HEK293 (cell line): ENCODE measurements at regions not wholly inside any gene's neighbourhood (a gene's known extent, or its start where the extent isn't known, plus 50 kb on each side); places are given as distances from the start of the nearest gene placed in this dataset.
A peak's percentile ranks its signal among the peaks of the same experiment; 100 is the strongest.

Source experiments
- CTCF ChIA-PET: fragments of 350-600 bp; formaldehyde crosslinking; extraction: SDS; loops from one replicate; lab custom pipeline; 2021; ENCODE audit warnings: antibody characterized with exemption; lab: Yijun Ruan, JAX
- POLR2A ChIA-PET: fragments of 300-600 bp; formaldehyde crosslinking; extraction: SDS; loops from one replicate; lab custom pipeline; 2020; ENCODE audit warnings: antibody characterized with exemption, inconsistent platforms; lab: Yijun Ruan, JAX
- H3K27ac ChIP-seq: fragments of 200-500 bp; sonication (Bioruptor generic); 2 replicates; pipeline ENCODE4 v1.5.1; 2014; ENCODE audit warnings: low read depth, low read length, control low read depth, inconsistent platforms; ENCODE audit errors: extremely low read depth
- H3K36me3 ChIP-seq, 2 experiments: fragments of 200-500 bp in 1 of 2; sonication (Bioruptor generic) in 1 of 2; 1 replicate in 1 of 2; 2 replicates in 1 of 2; pipeline ENCODE4 v1.5.1; 2014 to 2017; ENCODE audit warnings: inconsistent platforms in 2 of 2, low read length in 2 of 2; ENCODE audit not compliant: control insufficient read depth in 2 of 2, insufficient read depth in 1 of 2
- H3K4me1 ChIP-seq: fragments of 200-500 bp; sonication (Bioruptor generic); 2 replicates; pipeline ENCODE4 v1.5.1; 2014; ENCODE audit warnings: mild to moderate bottlenecking, low read length, inconsistent platforms; ENCODE audit not compliant: control insufficient read depth, insufficient read depth
- H3K4me3 ChIP-seq: 2 replicates; pipeline ENCODE4 v1.5.1; 2011; ENCODE audit warnings: low read depth, mild to moderate bottlenecking, control low read depth, low read length, moderate library complexity
- H3K9me3 ChIP-seq: fragments of 200-500 bp; sonication (Bioruptor generic); 2 replicates; pipeline ENCODE4 v1.5.1; 2014; ENCODE audit warnings: low read depth, low read length, inconsistent platforms; ENCODE audit not compliant: control insufficient read depth, insufficient read depth
- BCL6B ChIP-seq: fragments of 450-650 bp; formaldehyde crosslinking; IDR thresholded peaks from 2 replicates; pipeline ENCODE4 v1.5.1; 2017; ENCODE audit warnings: missing biosample characterization, missing genetic modification characterization
- FEZF1 ChIP-seq: fragments of 450-650 bp; formaldehyde crosslinking; IDR thresholded peaks from 2 replicates; pipeline ENCODE4 v1.5.1; 2016; ENCODE audit warnings: missing biosample characterization, missing genetic modification characterization
- GLI2 ChIP-seq: fragments of 450-650 bp; formaldehyde crosslinking; IDR thresholded peaks from 2 replicates; pipeline ENCODE4; 2017; ENCODE audit warnings: missing biosample characterization, missing genetic modification characterization, low read depth, borderline replicate concordance
- GLI4 ChIP-seq: fragments of 450-650 bp; formaldehyde crosslinking; IDR thresholded peaks from 2 replicates; pipeline ENCODE4 v1.5.1; 2016; ENCODE audit warnings: missing biosample characterization, missing genetic modification characterization
- GLIS1 ChIP-seq: fragments of 450-650 bp; formaldehyde crosslinking; IDR thresholded peaks from 2 replicates; pipeline ENCODE4 v1.5.1; 2016; ENCODE audit warnings: missing biosample characterization, missing genetic modification characterization
- KLF8 ChIP-seq: fragments of 450-650 bp; formaldehyde crosslinking; IDR thresholded peaks from 2 replicates; pipeline ENCODE4 v1.5.1; 2016; ENCODE audit warnings: missing biosample characterization, missing genetic modification characterization
- TRIM28 ChIP-seq: IDR thresholded peaks from 2 replicates; pipeline ENCODE4 v1.6.1; 2011; ENCODE audit warnings: low read length, control low read depth, borderline replicate concordance
- ZBTB11 ChIP-seq: fragments of 450-650 bp; formaldehyde crosslinking; conservative IDR thresholded peaks from 2 replicates; pipeline ENCODE4 v1.5.1; 2016; ENCODE audit warnings: low read depth, missing biosample characterization, missing genetic modification characterization
- ZNF112 ChIP-seq: fragments of 450-650 bp; formaldehyde crosslinking; IDR thresholded peaks from 2 replicates; pipeline ENCODE4 v1.5.0; 2017; ENCODE audit warnings: missing biosample characterization, missing genetic modification characterization
- ZNF280C ChIP-seq: fragments of 450-650 bp; formaldehyde crosslinking; IDR thresholded peaks from 2 replicates; pipeline ENCODE4 v1.5.1; 2016; ENCODE audit warnings: missing biosample characterization, missing genetic modification characterization
- ZNF341 ChIP-seq: fragments of 450-650 bp; formaldehyde crosslinking; IDR thresholded peaks from 2 replicates; pipeline ENCODE4; 2016; ENCODE audit warnings: low read depth, missing biosample characterization, missing genetic modification characterization
- ZNF426 ChIP-seq: fragments of 450-650 bp; formaldehyde crosslinking; IDR thresholded peaks from 2 replicates; pipeline ENCODE4 v1.5.1; 2017; ENCODE audit warnings: missing biosample characterization, missing genetic modification characterization, mild to moderate bottlenecking, inconsistent platforms, moderate library complexity
- ZNF510 ChIP-seq: fragments of 450-650 bp; formaldehyde crosslinking; IDR thresholded peaks from 2 replicates; pipeline ENCODE4 v1.5.1; 2018; ENCODE audit warnings: mild to moderate bottlenecking, missing genetic modification characterization, missing biosample characterization; ENCODE audit not compliant: insufficient replicate concordance
- ZNF544 ChIP-seq: fragments of 450-650 bp; formaldehyde crosslinking; IDR thresholded peaks from 2 replicates; pipeline ENCODE4 v1.5.0; 2017; ENCODE audit warnings: missing biosample characterization, missing genetic modification characterization
- ZNF664 ChIP-seq: fragments of 450-650 bp; formaldehyde crosslinking; IDR thresholded peaks from 2 replicates; pipeline ENCODE4 v1.5.1; 2016; ENCODE audit warnings: missing biosample characterization, missing genetic modification characterization
- ZNF777 ChIP-seq: fragments of 450-650 bp; formaldehyde crosslinking; IDR thresholded peaks from 2 replicates; pipeline ENCODE4 v1.5.1; 2017; ENCODE audit warnings: missing biosample characterization, missing genetic modification characterization, borderline replicate concordance
- ZNF830 ChIP-seq: fragments of 450-650 bp; IDR thresholded peaks from 2 replicates; pipeline ENCODE4 v1.5.0; 2018; ENCODE audit warnings: missing biosample characterization, missing genetic modification characterization, low read depth, mild to moderate bottlenecking, moderate library complexity

GRCh38 chr5:93044859-93045666 is 536.0 kb downstream of the NR2F1-AS1 start (continued):
- TF ChIP-seq ZNF341 (tag by site-specific recombination) (no peak), FEZF1 (tag by site-specific recombination) (peak; percentile 67; the same call in 1 of the 2 replicates), TRIM28 (peak; percentile 38; the same call in 1 of the 2 replicates)

- CTCF ChIA-PET: interaction anchor here (0.7 kb wide), 1 partner anchor 19 kb away, joined by 5 read pairs; no protein-coding TSS in a partner anchor
- peaks cover 5% of the 10 kb centered on the region for H3K4me1 ChIP-seq
- no peaks in the 10 kb centered on the region; a peak in 1 of 3 replicates for H3K36me3 ChIP-seq
- H3K27ac ChIP-seq: no peak overlapping the region
- TF ChIP-seq GLI2 (tag by site-specific recombination) (no peak), ZNF544 (tag by site-specific recombination) (no peak), GLI4 (tag by site-specific recombination) (no peak), ZNF510 (no peak), ZBTB11 (tag by site-specific recombination) (no peak), KLF8 (tag by site-specific recombination) (no peak)
- TF ChIP-seq, all 188 proteins: peak for 0
- POLR2A ChIA-PET: no interaction called here
- no peak overlapping the region for H3K4me3 ChIP-seq
- H3K9me3 ChIP-seq: no peaks in the 10 kb centered on the region
Observed at GRCh38 chr5:93039888-93040287, 541.1 kb downstream of the NR2F1-AS1 start.

- Histone ChIP-seq H3K9me3 (no peaks in the 10 kb centered on the region), H3K4me1 (peaks cover 5% of the 10 kb centered on the region; the same call in 1 of the 2 replicates), H3K36me3 (no peaks in the 10 kb centered on the region), H3K4me3 (no peak overlapping the region), H3K27ac (no peak overlapping the region)
- CTCF ChIA-PET: no interaction called here
- POLR2A ChIA-PET: no interaction called here
- TF ChIP-seq ZNF830 (tag by site-specific recombination) (no peak), TRIM28 (peak; percentile 66; the same call in 1 of the 2 replicates), ZNF777 (no peak), ZNF280C (tag by site-specific recombination) (no peak), ZNF426 (no peak), BCL6B (tag by site-specific recombination) (no peak), ZNF112 (tag by site-specific recombination) (no peak), ZNF664 (0 out of 2 replicates have a peak, but pooled peaks have one; percentile 25), GLIS1 (tag by site-specific recombination) (no peak)
Observed at GRCh38 chr5:93034621-93035590, 546.1 kb downstream of the NR2F1-AS1 start.
